DMS53 treated with DMSO at 0.1 percent for 48 hours (cell line): ENCODE measurements at regions not wholly inside any gene's neighbourhood (a gene's known extent, or its start where the extent isn't known, plus 50 kb on each side); places are given as distances from the start of the nearest gene placed in this dataset.
"Not testable (repeated sequence)": the region's sequence is repeated elsewhere in the genome, so short reads cannot be mapped to it uniquely, and the experiment has no call there.

Experiments
- DNase-seq: peaks from one replicate; lab custom pipeline; 2025; ENCODE audit not compliant: unreplicated experiment; lab: John Stamatoyannopoulos, UW

DNA sequence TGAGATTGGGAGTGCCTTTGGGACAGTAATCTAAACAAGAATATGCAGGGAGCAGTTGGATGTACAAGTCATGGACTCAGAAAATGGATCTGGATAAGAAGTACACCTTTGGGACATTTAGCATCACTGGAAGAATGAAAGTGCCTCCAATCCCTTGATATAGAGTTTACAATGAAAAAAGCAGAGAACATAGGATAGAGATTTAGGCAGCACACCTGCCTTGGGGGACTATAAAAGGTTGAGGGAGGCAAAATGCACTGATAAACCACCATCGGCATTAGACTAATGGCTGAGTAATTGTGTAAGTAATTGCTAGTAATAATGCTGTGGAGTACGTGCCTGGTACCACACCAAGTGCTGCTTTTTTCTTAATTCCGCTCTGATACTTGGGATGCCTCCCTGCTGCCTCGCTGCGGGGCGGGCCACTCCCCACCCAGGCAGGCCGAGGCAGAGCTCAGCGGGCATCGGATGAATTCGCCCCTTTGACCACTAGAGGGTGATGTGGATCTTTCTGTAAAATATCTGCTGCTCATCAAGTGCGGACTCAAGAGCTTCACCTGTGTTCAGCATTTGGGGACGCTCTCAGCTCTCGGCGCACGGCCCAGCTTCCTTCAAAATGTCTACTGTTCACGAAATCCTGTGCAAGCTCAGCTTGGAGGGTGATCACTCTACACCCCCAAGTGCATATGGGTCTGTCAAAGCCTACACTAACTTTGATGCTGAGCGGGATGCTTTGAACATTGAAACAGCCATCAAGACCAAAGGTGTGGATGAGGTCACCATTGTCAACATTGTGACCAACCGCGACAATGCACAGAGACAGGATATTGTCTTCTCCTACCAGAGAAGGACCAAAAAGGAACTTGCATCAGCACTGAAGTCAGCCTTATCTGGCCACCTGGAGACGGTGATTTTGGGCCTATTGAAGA is 99.9 kb downstream of the ANKRD18B start:
- peak; percentile 69 for DNase-seq

DNA sequence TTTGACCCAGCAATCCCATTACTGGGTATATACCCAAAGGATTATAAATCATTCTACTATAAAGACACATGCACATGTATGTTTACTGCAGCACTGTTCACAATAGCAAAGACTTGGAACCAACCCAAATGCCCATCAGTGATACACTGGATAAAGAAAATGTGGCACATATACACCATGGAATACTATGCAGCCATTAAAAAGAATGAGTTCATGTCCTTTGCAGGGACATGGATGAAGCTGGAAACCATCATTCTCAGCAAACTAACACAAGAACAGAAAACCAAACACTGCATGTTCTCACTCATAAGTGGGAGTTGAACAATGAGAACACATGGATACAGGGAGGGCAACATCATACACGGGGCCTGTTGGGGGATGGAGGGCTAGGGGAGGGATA is 104.3 kb downstream of the ANKRD18B start:
- not testable (repeated sequence) for DNase-seq

DNA sequence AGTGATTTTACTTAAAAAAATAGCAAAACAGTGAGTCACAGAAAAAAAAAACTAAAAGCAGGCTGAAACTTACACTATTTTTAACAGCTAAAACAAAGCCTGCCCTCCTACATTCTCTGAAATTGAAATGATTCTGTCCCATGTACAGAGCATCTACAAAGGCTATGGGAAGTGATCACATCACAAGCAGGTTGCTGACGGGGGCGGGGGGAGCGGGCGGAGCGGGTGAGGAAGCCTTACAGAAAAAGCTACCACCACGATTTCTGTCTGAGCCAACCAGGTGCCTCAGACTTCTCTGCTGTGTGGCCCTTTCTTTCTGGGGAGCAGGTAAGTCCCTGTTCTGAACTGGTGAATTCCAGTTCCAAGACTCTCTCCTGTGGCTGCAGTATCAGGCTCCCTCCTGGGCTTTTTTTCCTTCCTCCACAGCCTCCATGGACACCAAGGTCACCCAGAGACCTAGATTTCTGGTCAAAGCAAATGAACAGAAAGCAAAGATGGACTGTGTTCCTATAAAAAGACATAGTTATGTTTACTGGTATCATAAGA is 104.9 kb downstream of the ANKRD18B start:
- DNase-seq = no peak

- no peak for DNase-seq
Measured at GRCh38 chr9:33633636-33634035, 109.6 kb downstream of the ANKRD18B start.

- no peak for DNase-seq
Measured at GRCh38 chr9:33637881-33638280, 113.8 kb downstream of the ANKRD18B start.

DNA sequence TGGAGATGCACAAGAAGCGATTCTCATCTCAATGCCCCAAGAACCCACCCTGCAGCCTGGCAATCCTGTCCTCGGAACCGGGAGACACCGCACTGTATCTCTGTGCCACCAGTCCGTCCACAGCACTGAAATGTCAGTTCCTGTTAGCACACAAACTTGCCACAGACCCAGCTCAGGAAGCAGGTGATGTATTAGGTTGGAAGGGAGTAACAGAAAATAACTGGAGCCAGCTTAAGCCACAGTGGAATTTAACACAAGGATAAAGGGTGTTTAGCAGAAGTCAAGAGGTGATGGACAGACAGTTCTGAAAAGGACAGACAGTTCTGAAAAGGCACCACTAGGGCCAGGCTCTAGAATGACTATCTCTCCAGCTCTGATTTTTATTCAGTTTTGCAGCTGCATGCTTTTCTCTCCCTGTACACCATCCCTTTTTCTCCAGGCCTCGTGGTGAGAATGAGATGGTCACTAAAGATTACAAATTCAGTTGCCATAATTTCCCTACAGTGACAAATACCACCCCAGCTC is 114.4 kb downstream of the ANKRD18B start:
- DNase-seq = no peak

DNA sequence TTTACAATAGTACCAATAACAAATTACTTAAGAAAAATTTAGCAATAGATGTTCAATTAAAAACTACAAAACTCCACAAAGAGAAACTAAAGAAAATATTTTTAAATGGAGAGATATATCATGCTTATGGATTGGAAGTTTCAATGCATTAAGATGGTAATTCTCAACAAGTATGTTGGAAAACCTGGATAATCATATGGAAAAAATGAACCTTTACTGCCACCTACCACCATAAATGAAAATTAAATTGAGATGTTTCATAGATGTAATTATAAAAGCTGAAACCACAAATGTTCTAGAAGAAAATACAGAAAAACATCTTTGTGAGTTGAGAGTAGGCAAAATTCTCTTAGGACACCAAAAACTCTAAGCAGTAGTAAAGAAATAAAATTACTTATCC is 121.7 kb downstream of the ANKRD18B start:
- no peak for DNase-seq

GRCh38 chr9:33649463-33649862 is 125.4 kb downstream of the ANKRD18B start:
- DNase-seq = no peak

DNA sequence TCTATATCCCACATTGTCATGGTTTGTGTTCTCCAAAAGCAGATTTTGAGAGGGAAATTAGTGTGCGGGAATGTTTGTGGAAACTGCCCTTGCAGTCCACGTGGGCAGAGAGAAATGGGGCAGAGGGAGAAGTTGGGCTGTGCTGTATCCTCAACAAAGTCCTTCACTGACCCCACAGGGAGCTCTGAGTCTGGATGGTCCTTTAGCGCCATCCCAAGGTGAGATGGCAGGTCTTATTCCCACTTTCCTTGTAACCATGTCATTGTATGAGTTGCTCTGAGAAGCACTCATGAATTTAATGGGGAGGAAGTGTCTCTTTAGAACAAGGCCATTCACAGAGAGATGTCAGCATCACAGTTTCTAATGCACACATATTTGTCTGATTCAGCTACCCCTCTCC is 127.1 kb downstream of the ANKRD18B start:
- no peak for DNase-seq

GRCh38 chr9:33659921-33660320 is 135.4 kb upstream of the PRSS3 start:
- DNase-seq = no peak

- no peak for DNase-seq
Measured at GRCh38 chr9:33660772-33661171, 134.6 kb upstream of the PRSS3 start.

DNA sequence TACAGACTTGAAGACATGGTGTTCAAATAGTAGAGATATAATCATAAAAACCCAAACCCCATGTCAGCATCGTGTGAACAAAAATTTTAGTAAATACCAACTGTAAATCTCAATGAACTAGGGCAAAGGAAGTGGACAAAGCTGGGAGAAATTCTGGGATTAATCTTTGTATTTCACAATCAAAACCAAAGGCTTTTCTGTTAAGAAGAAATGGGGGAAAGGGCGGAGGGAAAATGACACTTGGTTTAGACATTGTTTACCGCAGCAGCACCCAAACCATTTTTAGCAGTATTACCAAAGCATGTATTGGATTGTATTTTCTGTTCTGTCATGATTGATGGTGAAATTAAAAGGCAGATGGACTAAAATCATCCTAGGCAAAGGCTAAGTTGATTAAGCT is 134.2 kb upstream of the PRSS3 start:
- no peak for DNase-seq

GRCh38 chr9:33662871-33663270 is 132.5 kb upstream of the PRSS3 start:
- DNase-seq = no peak

DNA sequence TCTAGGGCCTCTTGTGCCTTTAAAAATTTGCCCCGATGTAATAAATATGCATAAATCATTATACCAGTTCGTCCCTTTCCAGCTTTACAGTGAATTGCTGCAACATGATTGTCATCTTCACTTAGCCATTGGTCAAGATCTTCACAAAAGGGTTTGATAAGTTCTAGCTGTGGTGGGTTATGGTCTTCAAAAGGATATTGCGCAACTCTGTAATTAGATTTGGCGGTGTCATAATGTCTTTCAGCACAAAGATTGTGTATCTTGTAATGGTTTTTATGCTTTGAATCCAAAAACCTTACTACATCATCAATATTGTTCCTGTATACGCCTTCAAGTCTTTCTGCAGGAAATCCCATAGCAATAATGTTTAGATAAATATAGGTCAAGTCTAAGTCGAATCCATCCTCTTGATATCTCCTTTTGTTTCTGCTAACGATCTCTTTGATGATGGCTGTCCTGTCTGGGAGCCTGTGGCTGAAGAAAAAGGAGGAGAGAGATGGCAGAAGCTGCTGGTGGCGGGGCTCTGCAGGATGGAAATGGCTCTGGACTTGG is 119.1 kb upstream of the PRSS3 start:
- not testable (repeated sequence) for DNase-seq

DNA sequence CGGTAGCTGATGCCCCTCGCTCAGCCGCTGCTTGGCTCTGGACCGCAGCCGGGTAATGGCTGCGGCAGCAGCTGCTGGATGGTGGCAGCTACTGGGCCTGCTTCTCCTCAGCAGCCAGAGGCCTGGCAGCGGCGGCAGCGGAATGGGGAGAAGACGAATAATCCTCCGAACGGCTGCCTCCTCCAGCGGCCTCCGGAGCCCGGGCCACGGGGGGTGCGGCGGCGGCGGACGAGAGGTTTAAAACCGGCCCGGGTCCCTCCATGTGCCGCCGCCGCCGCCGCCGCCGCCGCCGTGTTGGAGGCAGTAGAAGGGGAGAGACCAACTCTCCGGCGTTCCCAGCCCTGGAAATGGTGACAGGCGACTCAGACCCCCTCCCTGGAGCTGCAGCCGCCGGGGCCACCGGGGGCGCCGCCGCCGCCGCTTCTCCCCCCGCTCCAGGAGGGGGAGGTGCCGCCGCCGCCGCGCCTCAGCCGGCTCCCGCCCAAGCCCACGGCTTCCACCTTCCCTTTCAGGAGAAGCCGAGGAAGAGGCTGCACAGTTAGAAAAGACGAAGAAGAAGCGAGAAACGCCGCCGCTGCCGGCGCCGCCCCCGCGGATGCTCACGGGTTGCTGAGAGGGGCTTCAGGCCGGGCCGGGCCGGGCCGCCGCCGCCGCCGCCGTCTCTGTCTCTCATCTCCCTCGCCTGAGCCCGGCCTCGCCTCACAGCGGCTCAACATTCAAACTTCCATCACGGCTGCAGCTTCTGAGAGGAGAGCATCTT is 118.4 kb upstream of the PRSS3 start:
- DNase-seq = no peak

GRCh38 chr9:33677506-33677809 is 117.9 kb upstream of the PRSS3 start:
- no peak for DNase-seq

DNA sequence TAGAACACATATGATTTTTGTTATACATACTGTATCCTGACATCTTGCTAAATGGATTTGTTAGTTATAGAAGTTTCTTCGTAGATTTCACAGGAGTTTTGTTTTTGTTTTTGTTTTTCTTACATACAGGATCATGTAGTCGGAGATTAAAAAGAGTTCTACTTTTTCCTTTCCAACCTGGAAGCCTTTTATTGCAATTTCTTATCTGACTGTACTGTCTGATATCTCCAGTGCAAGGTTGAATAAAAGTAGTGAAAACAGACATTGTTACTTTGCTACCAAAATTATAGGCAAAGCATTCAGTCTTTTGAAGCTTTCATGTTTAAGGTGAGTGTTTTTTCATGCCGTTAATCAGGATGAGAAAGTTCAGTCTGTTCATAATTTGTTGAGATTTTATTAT is 117.4 kb upstream of the PRSS3 start:
- no peak for DNase-seq

- DNase-seq = no peak
Measured at GRCh38 chr9:33682551-33682950, 112.8 kb upstream of the PRSS3 start.

DNA sequence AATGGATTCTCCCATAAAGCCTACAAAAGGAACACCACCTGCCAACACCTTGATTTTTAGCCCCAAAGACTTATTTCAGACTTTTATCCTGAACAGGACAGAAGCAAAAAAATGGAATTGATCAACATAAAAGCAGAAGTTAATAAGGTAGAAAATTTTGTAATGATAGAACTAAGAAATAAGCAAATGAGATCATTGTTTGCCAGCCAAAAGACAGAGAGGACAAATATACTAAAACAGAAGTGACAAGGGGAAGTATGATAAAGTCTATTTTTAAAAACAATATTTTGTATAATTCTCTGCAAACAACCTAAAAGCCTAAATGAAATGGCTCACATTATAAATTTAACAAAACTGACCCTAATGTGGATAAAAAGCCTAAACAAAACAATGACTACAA is 110.5 kb upstream of the PRSS3 start:
- no peak for DNase-seq

GRCh38 chr9:33686942-33687341 is 108.4 kb upstream of the PRSS3 start:
- no peak for DNase-seq

GRCh38 chr9:33687779-33688178 is 107.6 kb upstream of the PRSS3 start:
- no peak for DNase-seq
